T-cell (primary cell): ENCODE measurements at regions not wholly inside any gene's neighbourhood (a gene's known extent, or its start where the extent isn't known, plus 50 kb on each side); places are given as distances from the start of the nearest gene placed in this dataset.

Experiments used
- ATAC-seq, 4 experiments: fragments of 200-7000 bp in 3 of 4; fragments of 150-1000 bp in 1 of 4; cut with Tn5 transposase; replicated peaks in 1 of 4; 1 replicate in 3 of 4; 2 replicates in 1 of 4; pipeline ENCODE4 v1.10.0; 2021; ENCODE audit warnings: moderate library complexity in 3 of 4, mild to moderate bottlenecking in 2 of 4, moderate number of reproducible peaks in 1 of 4
- CTCF ChIA-PET, 2 donors: fragments of 300-600 bp; sonication (Branson Sonifier 250); formaldehyde crosslinking; loops; one replicate each; lab custom pipeline; 2022; ENCODE audit warnings: antibody characterized with exemption in 2 of 2; lab: Charles Lee
- POLR2A ChIA-PET, 2 donors: fragments of 300-600 bp; sonication (Branson Sonifier 250); formaldehyde crosslinking; loops; one replicate each; lab custom pipeline; 2022; ENCODE audit warnings: antibody characterized with exemption in 2 of 2; lab: Charles Lee
- DNase-seq, 35 experiments: peaks; one replicate each; pipeline versions ENCODE4 v3.0.0 to v3.0.0-alpha.2; 2013 to 2023
- H3K27ac ChIP-seq: one replicate; pipeline ENCODE4 v1.5.1; 2013; ENCODE audit warnings: low read length
- H3K27me3 ChIP-seq, 2 experiments: replicated peaks in 1 of 2; 1 replicate in 1 of 2; 2 replicates in 1 of 2; pipeline versions ENCODE4 v1.6.1 to v1.7.0; 2013; ENCODE audit warnings: low read length in 1 of 2, mixed read lengths in 1 of 2; ENCODE audit not compliant: control insufficient read depth in 2 of 2, insufficient read depth in 2 of 2; ENCODE audit errors: extremely low read depth in 1 of 2
- H3K36me3 ChIP-seq, 2 donors: 1 replicate in 1 of 2; 2 replicates in 1 of 2; pipeline versions ENCODE4 v1.6.1 to v1.7.0; 2013; ENCODE audit warnings: low read length in 1 of 2; ENCODE audit not compliant: control insufficient read depth in 2 of 2, insufficient read depth in 1 of 2; ENCODE audit errors: extremely low read depth in 1 of 2
- H3K4me1 ChIP-seq, 2 experiments: 1 replicate in 1 of 2; 2 replicates in 1 of 2; pipeline versions ENCODE4 v1.6.1 to v1.7.0; 2013; ENCODE audit warnings: low read length in 2 of 2, mixed read lengths in 1 of 2; ENCODE audit not compliant: insufficient read depth in 2 of 2, control insufficient read depth in 1 of 2; ENCODE audit errors: extremely low read depth in 1 of 2
- H3K4me3 ChIP-seq, 2 donors: 1 replicate in 1 of 2; 2 replicates in 1 of 2; pipeline versions ENCODE4 v1.5.1 to v1.7.0; 2013; ENCODE audit warnings: mild to moderate bottlenecking in 2 of 2, low read length in 1 of 2, moderate library complexity in 1 of 2; ENCODE audit not compliant: control insufficient read depth in 1 of 2; ENCODE audit errors: extremely low read depth in 1 of 2
- H3K9me3 ChIP-seq: 2 replicates; pipeline ENCODE4 v1.7.0; 2013
- H3K27ac Mint-ChIP-seq, 2 donors: one replicate each; pipeline ENCODE4 v1.8.0; 2020 to 2021; ENCODE audit warnings: mild to moderate bottlenecking in 2 of 2, mixed read lengths in 2 of 2
- H3K27me3 Mint-ChIP-seq, 2 donors: one replicate each; pipeline ENCODE4 v1.8.0; 2021 to 2022; ENCODE audit warnings: mixed read lengths in 2 of 2
- H3K36me3 Mint-ChIP-seq: one replicate; pipeline ENCODE4 v1.8.0; 2021; ENCODE audit warnings: mixed read lengths
- H3K4me1 Mint-ChIP-seq, 3 donors: one replicate each; pipeline ENCODE4 v1.8.0; 2020 to 2022; ENCODE audit warnings: mixed read lengths in 3 of 3, mild to moderate bottlenecking in 1 of 3
- H3K4me3 Mint-ChIP-seq, 3 donors: one replicate each; pipeline ENCODE4 v1.8.0; 2020 to 2022; ENCODE audit warnings: mild to moderate bottlenecking in 3 of 3, mixed read lengths in 3 of 3, moderate library complexity in 3 of 3
- H3K9me3 Mint-ChIP-seq, 3 donors: one replicate each; pipeline ENCODE4 v1.8.0; 2020 to 2022; ENCODE audit warnings: mixed read lengths in 3 of 3
- WGBS: methylation state at CpG from one replicate; pipeline ENCODE4 v1.1.5; 2013; ENCODE audit warnings: missing lambda C conversion rate; ENCODE audit not compliant: insufficient coverage; 5-methylcytosine and 5-hydroxymethylcytosine counted together

DNA sequence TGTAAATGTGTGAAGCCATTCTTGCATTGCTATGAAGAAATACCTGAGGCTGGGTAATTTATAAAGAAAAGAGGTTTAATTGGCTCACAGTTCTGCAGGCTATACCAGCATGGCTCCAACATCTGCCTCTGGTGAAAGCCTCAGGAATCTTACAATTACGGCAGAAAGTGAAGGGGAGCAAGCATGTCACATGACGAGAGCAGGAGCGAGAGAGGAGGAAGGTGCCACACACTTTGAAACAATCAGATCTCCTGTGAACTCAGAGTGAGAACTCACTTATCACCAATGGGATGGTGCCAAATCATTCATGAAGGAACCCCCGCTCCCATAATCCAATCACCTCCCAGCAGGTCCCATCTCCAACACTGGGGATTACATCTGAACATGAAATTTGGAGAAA is 213.6 kb upstream of the TSC22D2 start:
- ChIA-PET CTCF (no interaction called here), POLR2A (no interaction called here)
- Mint-ChIP-seq H3K27ac (no peak overlapping the region), H3K4me1 (no peaks in the 10 kb centered on the region), H3K36me3 (no peaks in the 10 kb centered on the region), H3K9me3 (peaks cover 0 to 5% (median 3%) of the 10 kb centered on the region in 3 donors), H3K4me3 (no peak overlapping the region), H3K27me3 (peaks cover 25 to 34% of the 10 kb centered on the region in 2 donors)
- Histone ChIP-seq H3K4me3 (no peak overlapping the region), H3K36me3 (no peaks in the 10 kb centered on the region), H3K27ac (no peak overlapping the region), H3K4me1 (no peaks in the 10 kb centered on the region), H3K9me3 (no peaks in the 10 kb centered on the region), H3K27me3 (peaks cover 0 to 5% of the 10 kb centered on the region in 2 experiments)
- ATAC-seq (no peak), DNase-seq (no peak)
- 68% methylated on average over 2 of the region's 4 CpGs for WGBS

- CTCF ChIA-PET: interaction anchor here (0.8 to 1.5 kb wide), 12 partner anchors 36 to 305 kb away, joined by 3 to 36 read pairs (median 6); partner anchors contain the start of gene PFN2 (in 1 of the 2)
- POLR2A ChIA-PET: interaction anchor here in 1 of 2 donors (0.6 kb wide), 1 partner anchor 1829 kb away, joined by 3 read pairs; no protein-coding TSS in a partner anchor
- Histone ChIP-seq H3K27me3 (peaks cover 0 to 3% of the 10 kb centered on the region in 2 experiments), H3K36me3 (no peaks in the 10 kb centered on the region), H3K4me1 (peaks cover 0 to 7% of the 10 kb centered on the region in 2 experiments), H3K4me3 (peak overlapping the region in 1 of 2 donors; percentile 29), H3K9me3 (no peaks in the 10 kb centered on the region), H3K27ac (no peak overlapping the region)
- Mint-ChIP-seq H3K4me1 (no peaks in the 10 kb centered on the region), H3K9me3 (peaks cover 0 to 4% (median 0%) of the 10 kb centered on the region in 3 donors), H3K27me3 (peaks cover 12 to 17% of the 10 kb centered on the region in 2 donors), H3K4me3 (no peak overlapping the region), H3K36me3 (no peaks in the 10 kb centered on the region), H3K27ac (no peak overlapping the region)
- DNase-seq (no peak), ATAC-seq (peak in 1 of 4 experiments; percentile 14)
- 16% methylated on average over 7 of the region's 8 CpGs for WGBS
These were observed 213.9 kb upstream of the PFN2 start for GRCh38 chr3:150184426-150185071.

GRCh38 chr3:150183678-150184425 is 213.2 kb upstream of the PFN2 start:
- Histone ChIP-seq H3K27ac (no peak overlapping the region), H3K27me3 (peaks cover 0 to 3% of the 10 kb centered on the region in 2 experiments), H3K4me1 (peaks cover 0 to 7% of the 10 kb centered on the region in 2 experiments), H3K36me3 (no peaks in the 10 kb centered on the region), H3K4me3 (peak overlapping the region in 1 of 2 donors; percentile 29), H3K9me3 (no peaks in the 10 kb centered on the region)
- Mint-ChIP-seq H3K4me3 (no peak overlapping the region), H3K36me3 (no peaks in the 10 kb centered on the region), H3K9me3 (peaks cover 0 to under 1% (median 0%) of the 10 kb centered on the region in 3 donors), H3K27me3 (peaks cover 12 to 21% of the 10 kb centered on the region in 2 donors), H3K27ac (no peak overlapping the region), H3K4me1 (no peaks in the 10 kb centered on the region)
- ATAC-seq: peak; percentile 78 to 83 (median 81)
- under 1% methylated on average over 15 of the region's 22 CpGs for WGBS
- DNase-seq: peak in 32 of 35 experiments; percentile 1 to 66 (median 21)
- ChIA-PET POLR2A (interaction anchor here (0.5 to 0.6 kb wide), 2 partner anchors 214 to 1830 kb away, joined by 3 to 4 read pairs; no protein-coding TSS in a partner anchor), CTCF (interaction anchor here (0.8 to 1.5 kb wide), 12 partner anchors 36 to 304 kb away, joined by 3 to 36 read pairs (median 6); partner anchors contain the start of gene PFN2 (in 1 of the 2))

GRCh38 chr3:150180334-150180733 is 209.6 kb upstream of the PFN2 start:
- ATAC-seq (no peak), DNase-seq (no peak)
- Histone ChIP-seq H3K36me3 (no peaks in the 10 kb centered on the region), H3K27ac (no peak overlapping the region), H3K4me3 (no peak overlapping the region), H3K27me3 (peaks cover 0 to 5% of the 10 kb centered on the region in 2 experiments), H3K4me1 (peaks cover 0 to 7% of the 10 kb centered on the region in 2 experiments), H3K9me3 (no peaks in the 10 kb centered on the region)
- no CpG with 5 or more reads among the region's 1 CpG for WGBS
- ChIA-PET POLR2A (interaction anchor here in 1 of 2 donors (0.7 kb wide), 1 partner anchor 139 kb away, joined by 9 read pairs; no protein-coding TSS in a partner anchor), CTCF (interaction anchor here in 1 of 2 donors (0.6 kb wide), 1 partner anchor 365 kb away, joined by 6 read pairs; no protein-coding TSS in a partner anchor)
- Mint-ChIP-seq H3K9me3 (no peaks in the 10 kb centered on the region), H3K4me3 (no peak overlapping the region), H3K27ac (no peak overlapping the region), H3K36me3 (no peaks in the 10 kb centered on the region), H3K27me3 (peaks cover 8 to 18% of the 10 kb centered on the region in 2 donors), H3K4me1 (no peaks in the 10 kb centered on the region)

DNA sequence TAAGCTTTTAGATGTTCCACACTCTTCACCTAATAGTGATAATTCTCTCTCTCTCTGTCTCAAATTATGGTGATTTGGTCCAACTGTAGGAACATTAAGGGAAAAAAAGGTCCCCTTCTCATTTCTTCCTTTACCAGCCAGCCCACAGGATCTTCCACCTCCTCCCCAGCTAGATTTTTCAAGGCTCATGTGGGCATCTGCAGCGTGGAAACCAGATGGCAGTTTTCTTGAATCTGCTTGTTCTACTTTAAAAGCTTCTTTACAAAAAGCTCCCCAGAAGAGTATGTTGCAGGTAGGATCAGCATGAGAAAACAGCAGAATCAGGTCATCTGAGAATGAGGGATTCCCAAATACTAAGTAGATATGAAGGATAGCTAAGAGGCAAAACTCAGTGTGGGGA is 208.6 kb upstream of the PFN2 start:
- Histone ChIP-seq H3K4me1 (peaks cover 0 to 6% of the 10 kb centered on the region in 2 experiments), H3K4me3 (no peak overlapping the region), H3K9me3 (no peaks in the 10 kb centered on the region), H3K36me3 (no peaks in the 10 kb centered on the region), H3K27ac (no peak overlapping the region), H3K27me3 (peaks cover 0 to 5% of the 10 kb centered on the region in 2 experiments)
- Mint-ChIP-seq H3K4me1 (no peaks in the 10 kb centered on the region), H3K36me3 (no peaks in the 10 kb centered on the region), H3K4me3 (no peak overlapping the region), H3K9me3 (no peaks in the 10 kb centered on the region), H3K27ac (no peak overlapping the region), H3K27me3 (peaks cover 16 to 21% of the 10 kb centered on the region in 2 donors)
- WGBS: no CpG with 5 or more reads among the region's 1 CpG
- DNase-seq (no peak), ATAC-seq (no peak)
- POLR2A ChIA-PET: no interaction called here
- CTCF ChIA-PET: interaction anchor here in 1 of 2 donors (0.5 kb wide), 1 partner anchor 487 kb away, joined by 4 read pairs; no protein-coding TSS in a partner anchor
